ENCODE measurements at regions not wholly inside any gene's neighbourhood (a gene's known extent, or its start where the extent isn't known, plus 50 kb on each side); places are given as distances from the start of the nearest gene placed in this dataset.

DNA sequence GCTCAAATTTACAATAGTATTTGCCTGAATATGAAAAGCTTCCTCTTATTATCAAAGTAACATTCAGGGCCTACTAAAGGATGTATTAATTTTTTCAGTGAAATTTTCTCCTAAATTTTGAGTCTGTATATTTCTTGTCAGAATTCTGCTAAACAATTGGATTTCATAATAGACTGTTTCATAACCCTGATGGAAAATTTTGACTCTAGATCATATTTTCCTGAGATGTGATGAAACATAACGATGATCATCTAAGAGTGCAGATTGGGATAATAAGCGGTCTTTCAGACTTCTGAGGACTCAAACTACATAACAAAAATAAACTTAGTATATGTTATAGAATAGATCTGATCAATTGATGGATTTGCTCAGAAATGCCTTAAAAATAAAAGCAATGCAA lies 574.5 kb upstream of the TBL1XR1 start:
- Histone ChIP-seq H2BK20ac (ENCODE audit: low read length) (no peak overlapping the region), H3K36me3 (ENCODE audit: control insufficient read depth in 2 of 4, insufficient read depth in 4 of 4, low read length in 3 of 4) (no peaks in the 10 kb centered on the region), H3K23me2 (ENCODE audit: low read depth, low read length) (no peaks in the 10 kb centered on the region), H3K9me3 (ENCODE audit: insufficient read depth in 2 of 2, low read depth in 1 of 2, low read length in 1 of 2) (peaks cover 0 to 3% of the 10 kb centered on the region in 2 experiments; a peak in 1 of 4 replicates), H2BK120ac (replicated peaks; ENCODE audit: low read depth, low read length) (no peak overlapping the region), H3K27ac (ENCODE audit: low read depth, low read length) (no peak overlapping the region), H2BK12ac (ENCODE audit: low read depth, low read length) (no peak overlapping the region), H2BK5ac (ENCODE audit: low read depth, low read length) (no peak overlapping the region), H3K79me2 (ENCODE audit: control insufficient read depth in 1 of 2, insufficient read depth in 2 of 2, low read length in 2 of 2) (no peaks in the 10 kb centered on the region), H3K4me3 (ENCODE audit: extremely low read depth in 1 of 4, insufficient read depth in 2 of 4, low read depth in 3 of 4, low read length in 4 of 4) (no peak overlapping the region), H3K18ac (ENCODE audit: extremely low read depth, low read length) (no peak overlapping the region), H4K20me1 (replicated peaks in 1 of 2; ENCODE audit: control insufficient read depth in 1 of 2, insufficient read depth in 2 of 2, low read length in 2 of 2) (no peaks in the 10 kb centered on the region), H3K23ac (ENCODE audit: insufficient read length) (no peak overlapping the region), H4K8ac (ENCODE audit: extremely low read depth, insufficient read depth, low read length) (no peak overlapping the region), H3K79me1 (ENCODE audit: low read depth, low read length) (no peaks in the 10 kb centered on the region), H3K4me2 (ENCODE audit: insufficient read depth in 1 of 2, low read depth in 2 of 2, low read length in 2 of 2) (no peak overlapping the region), H4K91ac (replicated peaks; ENCODE audit: insufficient read length, low read length) (no peak overlapping the region), H3K4ac (replicated peaks; ENCODE audit: insufficient read length, low read depth, low read length) (no peak overlapping the region), H4K5ac (ENCODE audit: insufficient read length, low read depth, low read length) (no peak overlapping the region), H3K56ac (replicated peaks; ENCODE audit: insufficient read length, low read depth, low read length) (no peak overlapping the region), H3K4me1 (replicated peaks in 1 of 4; ENCODE audit: control insufficient read depth in 3 of 4, insufficient read depth in 4 of 4, low read length in 3 of 4) (no peaks in the 10 kb centered on the region), H2AK5ac (ENCODE audit: low read depth, low read length) (no peak overlapping the region), H2BK15ac (ENCODE audit: low read length) (no peak overlapping the region), H2AFZ (ENCODE audit: low read length) (no peak overlapping the region), H3K9ac (replicated peaks in 1 of 4; ENCODE audit: extremely low read depth in 1 of 4, low read depth in 3 of 4, low read length in 3 of 4) (no peak overlapping the region), H3K27me3 (replicated peaks in 1 of 4; ENCODE audit: control insufficient read depth in 3 of 4, extremely low read depth in 1 of 4, insufficient read depth in 3 of 4, low read length in 3 of 4) (no peaks in the 10 kb centered on the region), H3K14ac (ENCODE audit: insufficient read length) (no peak overlapping the region)
- 100% methylated on average over 2 of the region's 2 CpGs; no CpG with 5 or more reads in 1 of the 2 experiments for WGBS, 2 experiments (ENCODE audit: extremely low coverage in 1 of 2, insufficient coverage in 1 of 2, insufficient read length in 1 of 2, insufficient replicate concordance in 2 of 2, low coverage in 1 of 2, low lambda C conversion rate in 2 of 2, missing lambda C conversion rate in 1 of 2)
- ChIA-PET CTCF (ENCODE audit: partially characterized antibody) (interaction anchor here (1.5 kb wide), 1 partner anchor 1257 kb away, joined by 3 read pairs; no protein-coding TSS in a partner anchor), POLR2A (ENCODE audit: partially characterized antibody) (no interaction called here)
- DNase-seq (ENCODE audit: low read depth in 1 of 2, low spot score in 2 of 2), result no peak
- TF ChIP-seq ZNF274 (IDR thresholded peaks at IDR 0.05; ENCODE audit: borderline replicate concordance, extremely low read depth, low read length) (peak; percentile 25; the same call in 1 of the 2 replicates), TEAD4 (IDR thresholded peaks at IDR 0.05; ENCODE audit: low read depth, low read length) (no peak)
- no peak for FAIRE-seq
